Parathyroid adenoma (tissue), 2 donors: ENCODE measurements at regions not wholly inside any gene's neighbourhood (a gene's known extent, or its start where the extent isn't known, plus 50 kb on each side); places are given as distances from the start of the nearest gene placed in this dataset.

Experiments used
- H2AFZ ChIP-seq: fragments of 300-600 bp; sonication (generic); one replicate; pipeline ENCODE4 v1.7.0; 2017; ENCODE audit warnings: antibody characterized with exemption, mild to moderate bottlenecking
- H3K27ac ChIP-seq: fragments of 300-600 bp; sonication (generic); one replicate; pipeline ENCODE4 v1.7.0; 2017
- H3K27me3 ChIP-seq: fragments of 300-600 bp; sonication (generic); one replicate; pipeline ENCODE4 v1.7.0; 2017; ENCODE audit warnings: low read length; ENCODE audit not compliant: control insufficient read depth, insufficient read depth
- H3K36me3 ChIP-seq: fragments of 300-600 bp; sonication (generic); one replicate; pipeline ENCODE4 v1.7.0; 2017; ENCODE audit warnings: low read length; ENCODE audit not compliant: control insufficient read depth, insufficient read depth
- H3K4me1 ChIP-seq: fragments of 300-600 bp; sonication (generic); one replicate; pipeline ENCODE4 v1.7.0; 2017; ENCODE audit warnings: control low read depth
- H3K4me2 ChIP-seq: fragments of 300-600 bp; sonication (generic); one replicate; pipeline ENCODE4 v1.7.0; 2017; ENCODE audit warnings: low read length
- H3K4me3 ChIP-seq: fragments of 300-600 bp; sonication (generic); one replicate; pipeline ENCODE4 v1.7.0; 2017; ENCODE audit warnings: low read depth, low read length
- H3K79me2 ChIP-seq: fragments of 300-600 bp; sonication (generic); one replicate; pipeline ENCODE4 v1.7.0; 2017; ENCODE audit warnings: control low read depth
- H3K9ac ChIP-seq: fragments of 300-600 bp; sonication (generic); one replicate; pipeline ENCODE4 v1.7.0; 2017; ENCODE audit warnings: mild to moderate bottlenecking
- H3K9me3 ChIP-seq: fragments of 300-600 bp; sonication (generic); one replicate; pipeline ENCODE4 v1.7.0; 2017; ENCODE audit warnings: low read length; ENCODE audit not compliant: control insufficient read depth
- CTCF ChIP-seq: fragments of 300-600 bp; sonication (generic); IDR thresholded peaks from one replicate; pipeline ENCODE4 v1.7.0; 2017; ENCODE audit warnings: antibody characterized with exemption, mild to moderate bottlenecking
- donor health status: primary hyperparathyroidism.

GRCh38 chr14:29069228-29069627, 302.6 kb downstream of the FOXG1 start:
- no peak overlapping the region for H3K4me2 ChIP-seq
- no peak overlapping the region for H3K4me3 ChIP-seq
- no peak overlapping the region for H3K27ac ChIP-seq
- no peaks in the 10 kb centered on the region for H3K79me2 ChIP-seq
- no peaks in the 10 kb centered on the region for H3K36me3 ChIP-seq
- no peaks in the 10 kb centered on the region for H3K27me3 ChIP-seq
- no peaks in the 10 kb centered on the region for H3K4me1 ChIP-seq
- H3K9ac ChIP-seq = no peak overlapping the region
- no peak for TF ChIP-seq CTCF
- no peak overlapping the region for H2AFZ ChIP-seq
- no peaks in the 10 kb centered on the region for H3K9me3 ChIP-seq

DNA sequence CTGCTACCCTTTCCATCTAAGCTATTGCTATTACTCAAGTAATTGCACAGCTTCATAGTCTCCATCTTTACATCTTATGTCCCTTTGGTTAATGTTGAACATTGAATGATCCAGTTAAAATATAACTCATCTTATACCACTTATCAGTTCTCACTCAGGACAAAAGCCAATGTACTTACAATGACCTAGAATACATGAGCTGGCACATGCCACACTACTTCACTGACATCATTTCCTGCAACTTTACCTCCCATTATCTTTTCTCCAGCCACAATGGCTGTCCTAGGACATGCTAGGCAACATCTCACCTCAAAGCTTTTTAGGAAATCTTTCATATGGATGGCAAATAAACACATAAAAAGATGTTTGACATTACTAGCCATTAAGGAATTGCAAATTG, 309.2 kb downstream of the FOXG1 start:
- Histone ChIP-seq H3K9me3 (no peaks in the 10 kb centered on the region), H3K36me3 (no peaks in the 10 kb centered on the region)
- TF ChIP-seq CTCF = no peak

GRCh38 chr14:29077916-29078315, 311.3 kb downstream of the FOXG1 start:
- Histone ChIP-seq H3K79me2 (no peaks in the 10 kb centered on the region), H3K4me1 (no peaks in the 10 kb centered on the region), H3K27ac (no peak overlapping the region), H3K9me3 (no peaks in the 10 kb centered on the region), H2AFZ (no peak overlapping the region), H3K4me2 (no peak overlapping the region), H3K27me3 (no peaks in the 10 kb centered on the region), H3K9ac (no peak overlapping the region), H3K4me3 (no peak overlapping the region), H3K36me3 (no peaks in the 10 kb centered on the region)
- no peak for TF ChIP-seq CTCF

More for the DNA sequence above, 309.2 kb downstream of the FOXG1 start:
- Histone ChIP-seq H3K4me2 (no peak overlapping the region), H3K9ac (no peak overlapping the region), H3K4me1 (no peaks in the 10 kb centered on the region), H3K79me2 (no peaks in the 10 kb centered on the region), H3K27ac (no peak overlapping the region), H2AFZ (no peak overlapping the region), H3K4me3 (no peak overlapping the region), H3K27me3 (no peaks in the 10 kb centered on the region)

- no peaks in the 10 kb centered on the region for H3K79me2 ChIP-seq
- no peaks in the 10 kb centered on the region for H3K4me1 ChIP-seq
- H3K9ac ChIP-seq = no peak overlapping the region
- no peaks in the 10 kb centered on the region for H3K27me3 ChIP-seq
- H3K4me2 ChIP-seq = no peak overlapping the region
- no peak for TF ChIP-seq CTCF
- H3K36me3 ChIP-seq = no peaks in the 10 kb centered on the region
- no peaks in the 10 kb centered on the region for H3K9me3 ChIP-seq
- H3K27ac ChIP-seq = no peak overlapping the region
- H3K4me3 ChIP-seq = no peak overlapping the region
- no peak overlapping the region for H2AFZ ChIP-seq
Observed at GRCh38 chr14:29078810-29079522, 312.4 kb downstream of the FOXG1 start.

- no peaks in the 10 kb centered on the region for H3K36me3 ChIP-seq
- no peaks in the 10 kb centered on the region for H3K79me2 ChIP-seq
- no peak overlapping the region for H2AFZ ChIP-seq
- no peaks in the 10 kb centered on the region for H3K4me1 ChIP-seq
- H3K27ac ChIP-seq = no peak overlapping the region
- no peak overlapping the region for H3K4me2 ChIP-seq
- H3K4me3 ChIP-seq = no peak overlapping the region
- no peak overlapping the region for H3K9ac ChIP-seq
- TF ChIP-seq CTCF = peak; percentile 30
- no peaks in the 10 kb centered on the region for H3K27me3 ChIP-seq
- H3K9me3 ChIP-seq = no peaks in the 10 kb centered on the region
Observed at GRCh38 chr14:29085546-29085945, 319.0 kb downstream of the FOXG1 start.
